ENCODE measurements at regions not wholly inside any gene's neighbourhood (a gene's known extent, or its start where the extent isn't known, plus 50 kb on each side); places are given as distances from the start of the nearest gene placed in this dataset.

DNA sequence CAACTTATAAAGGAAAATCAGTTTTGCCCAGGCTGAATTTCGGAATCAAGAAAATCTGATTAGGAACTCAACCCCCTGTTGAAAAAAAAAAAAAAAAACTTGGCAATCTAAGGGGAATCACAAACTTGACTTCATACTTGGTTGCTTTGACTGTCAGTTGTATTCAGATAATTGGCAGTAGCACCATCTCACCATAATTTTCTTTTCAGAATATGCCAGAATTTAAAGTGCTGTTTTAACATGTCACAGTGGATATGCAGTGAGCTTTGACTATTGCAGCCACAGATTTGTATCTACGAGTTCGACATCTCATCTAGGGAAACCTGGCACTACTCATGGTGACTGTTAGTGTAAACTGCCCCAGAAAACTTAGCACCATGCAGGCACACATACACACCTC is 761.4 kb upstream of the KLHL29 start:
- TF ChIP-seq, protein P1, sequence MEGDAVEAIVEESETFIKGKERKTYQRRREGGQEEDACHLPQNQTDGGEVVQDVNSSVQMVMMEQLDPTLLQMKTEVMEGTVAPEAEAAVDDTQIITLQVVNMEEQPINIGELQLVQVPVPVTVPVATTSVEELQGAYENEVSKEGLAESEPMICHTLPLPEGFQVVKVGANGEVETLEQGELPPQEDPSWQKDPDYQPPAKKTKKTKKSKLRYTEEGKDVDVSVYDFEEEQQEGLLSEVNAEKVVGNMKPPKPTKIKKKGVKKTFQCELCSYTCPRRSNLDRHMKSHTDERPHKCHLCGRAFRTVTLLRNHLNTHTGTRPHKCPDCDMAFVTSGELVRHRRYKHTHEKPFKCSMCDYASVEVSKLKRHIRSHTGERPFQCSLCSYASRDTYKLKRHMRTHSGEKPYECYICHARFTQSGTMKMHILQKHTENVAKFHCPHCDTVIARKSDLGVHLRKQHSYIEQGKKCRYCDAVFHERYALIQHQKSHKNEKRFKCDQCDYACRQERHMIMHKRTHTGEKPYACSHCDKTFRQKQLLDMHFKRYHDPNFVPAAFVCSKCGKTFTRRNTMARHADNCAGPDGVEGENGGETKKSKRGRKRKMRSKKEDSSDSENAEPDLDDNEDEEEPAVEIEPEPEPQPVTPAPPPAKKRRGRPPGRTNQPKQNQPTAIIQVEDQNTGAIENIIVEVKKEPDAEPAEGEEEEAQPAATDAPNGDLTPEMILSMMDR (IDR thresholded peaks at IDR 0.05; ENCODE audit: low read depth, low read length) = no peak
- no peak for TF ChIP-seq EZH2phosphoT487 (IDR thresholded peaks at IDR 0.05; ENCODE audit: low read depth)
